Spleen (tissue), 11 donors: ENCODE measurements at regions not wholly inside any gene's neighbourhood (a gene's known extent, or its start where the extent isn't known, plus 50 kb on each side); places are given as distances from the start of the nearest gene placed in this dataset.
"Not testable (repeated sequence)": the region's sequence is repeated elsewhere in the genome, so short reads cannot be mapped to it uniquely, and the experiment has no call there.

ENCODE experiments used
- DNase-seq: peaks from one replicate; pipeline ENCODE4 v3.0.0-alpha.2; 2020
- H3K27ac ChIP-seq, 8 donors: fragments of 200-600 bp; sonication (generic) in 7 of 8; 1 replicate in 4 of 8; 2 replicates in 4 of 8; pipeline versions ENCODE4 v1.5.0 to v1.8.0; 2016 to 2021; ENCODE audit warnings: inconsistent platforms in 4 of 8, mild to moderate bottlenecking in 4 of 8, moderate library complexity in 1 of 8
- H3K27me3 ChIP-seq, 7 donors: fragments of 200-600 bp; sonication (generic) in 6 of 7; replicated peaks in 1 of 7; 1 replicate in 4 of 7; 2 replicates in 3 of 7; pipeline versions ENCODE4 v1.5.0 to v1.8.0; 2016 to 2021; ENCODE audit warnings: inconsistent platforms in 3 of 7, mild to moderate bottlenecking in 1 of 7
- H3K36me3 ChIP-seq, 6 donors: fragments of 200-600 bp; sonication (generic) in 5 of 6; 1 replicate in 4 of 6; 2 replicates in 2 of 6; pipeline versions ENCODE4 v1.5.0 to v1.8.0; 2016 to 2021; ENCODE audit warnings: inconsistent platforms in 2 of 6
- H3K4me1 ChIP-seq, 6 donors: fragments of 200-600 bp; sonication (generic) in 5 of 6; 1 replicate in 3 of 6; 2 replicates in 3 of 6; pipeline versions ENCODE4 v1.5.0 to v1.8.0; 2016 to 2021; ENCODE audit warnings: inconsistent platforms in 3 of 6
- H3K4me3 ChIP-seq, 8 donors: fragments of 200-600 bp; sonication (generic) in 7 of 8; 1 replicate in 4 of 8; 2 replicates in 4 of 8; pipeline versions ENCODE4 v1.5.0 to v1.8.0; 2016 to 2021; ENCODE audit warnings: inconsistent platforms in 4 of 8, mild to moderate bottlenecking in 4 of 8, moderate library complexity in 2 of 8
- H3K9me3 ChIP-seq, 8 donors: fragments of 200-600 bp; sonication (generic) in 7 of 8; 1 replicate in 4 of 8; 2 replicates in 4 of 8; pipeline versions ENCODE4 v1.5.0 to v1.8.0; 2016 to 2021; ENCODE audit warnings: inconsistent platforms in 4 of 8
- POLR2A ChIP-seq, 3 donors: fragments of 450-650 bp; IDR thresholded peaks; one replicate each; pipeline ENCODE4 v1.5.1; 2017; ENCODE audit warnings: antibody characterized with exemption in 3 of 3, mild to moderate bottlenecking in 1 of 3
- POLR2AphosphoS5 ChIP-seq, 3 donors: sonication (generic); formaldehyde crosslinking; IDR thresholded peaks; one replicate each; pipeline ENCODE4 v1.5.1; 2017; ENCODE audit warnings: antibody characterized with exemption in 3 of 3
- WGBS, 5 donors: extraction: QIAGEN DNeasy Blood & Tissue Kit in 3 of 5; methylation state at CpG; one replicate each; pipeline versions ENCODE4 v1.1.5 to v1.1.7; 2013 to 2018; 5-methylcytosine and 5-hydroxymethylcytosine counted together
- intact Hi-C: fragments of 100-400 bp; cut with DNase I; formaldehyde crosslinking; loops from one replicate; pipeline ENCODE4 v1.15.0; 2023; ENCODE audit warnings: low total_unique reads
- TF ChIP-seq, protein P1 (sequence below), 11 experiments: fragments of 200-600 bp in 7 of 11; fragments of 450-650 bp in 4 of 11; sonication (generic) in 4 of 11; IDR thresholded peaks in 8 of 11; conservative IDR thresholded peaks in 3 of 11; 1 replicate in 7 of 11; 2 replicates in 4 of 11; pipeline versions ENCODE4 v1.4.0 to v1.8.0; 2016 to 2021; ENCODE audit warnings: antibody characterized with exemption in 11 of 11, inconsistent platforms in 4 of 11, mild to moderate bottlenecking in 1 of 11
- donor health status: healthy with polysubstance abuse.
- donor health status: DM: no; HTN: no; CAD: no; lungs with moderate emphysema.
- donor health status: DM: no; HTN: no; CAD: no.
- donor health status: Bipolar disorder and iron deficiency.
- donor health status: healthy.
- donor health status: DM: no; HTN: no; CAD: no.
- donor health status: DM: yes; HTN: yes; CAD: no.

DNA sequence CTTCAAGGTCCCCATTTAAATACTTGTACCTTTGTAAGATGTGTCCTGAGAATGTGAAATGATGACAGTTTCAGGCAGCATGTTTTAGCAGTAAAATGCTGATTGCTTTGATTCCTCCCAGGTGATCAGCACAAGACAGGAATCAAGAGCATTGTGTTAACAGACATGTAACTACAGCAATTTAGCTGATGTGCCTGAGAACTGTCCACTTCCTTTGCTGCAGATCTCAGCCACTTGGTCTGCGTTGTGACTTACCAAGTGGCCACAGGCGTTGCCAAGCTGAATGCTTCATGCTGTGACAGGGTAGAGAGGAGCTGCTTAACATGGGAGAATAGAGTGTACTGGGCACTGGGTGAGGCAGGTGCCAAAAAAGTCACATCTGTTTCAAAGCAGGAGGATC is 767.0 kb upstream of the POU3F2 start:
- intact Hi-C loops: no loop called here
- DNase-seq: no peak
- TF ChIP-seq, protein P1, sequence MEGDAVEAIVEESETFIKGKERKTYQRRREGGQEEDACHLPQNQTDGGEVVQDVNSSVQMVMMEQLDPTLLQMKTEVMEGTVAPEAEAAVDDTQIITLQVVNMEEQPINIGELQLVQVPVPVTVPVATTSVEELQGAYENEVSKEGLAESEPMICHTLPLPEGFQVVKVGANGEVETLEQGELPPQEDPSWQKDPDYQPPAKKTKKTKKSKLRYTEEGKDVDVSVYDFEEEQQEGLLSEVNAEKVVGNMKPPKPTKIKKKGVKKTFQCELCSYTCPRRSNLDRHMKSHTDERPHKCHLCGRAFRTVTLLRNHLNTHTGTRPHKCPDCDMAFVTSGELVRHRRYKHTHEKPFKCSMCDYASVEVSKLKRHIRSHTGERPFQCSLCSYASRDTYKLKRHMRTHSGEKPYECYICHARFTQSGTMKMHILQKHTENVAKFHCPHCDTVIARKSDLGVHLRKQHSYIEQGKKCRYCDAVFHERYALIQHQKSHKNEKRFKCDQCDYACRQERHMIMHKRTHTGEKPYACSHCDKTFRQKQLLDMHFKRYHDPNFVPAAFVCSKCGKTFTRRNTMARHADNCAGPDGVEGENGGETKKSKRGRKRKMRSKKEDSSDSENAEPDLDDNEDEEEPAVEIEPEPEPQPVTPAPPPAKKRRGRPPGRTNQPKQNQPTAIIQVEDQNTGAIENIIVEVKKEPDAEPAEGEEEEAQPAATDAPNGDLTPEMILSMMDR (IDR thresholded peaks at IDR 0.05 in 8 of 11, conservative IDR thresholded peaks at IDR 0.05 in 3 of 11): no peak
- TF ChIP-seq POLR2AphosphoS5 (IDR thresholded peaks at IDR 0.05) (no peak), POLR2A (IDR thresholded peaks at IDR 0.05) (no peak)
- Histone ChIP-seq H3K27ac (no peak overlapping the region), H3K27me3 (no peaks in the 10 kb centered on the region), H3K4me1 (no peaks in the 10 kb centered on the region), H3K4me3 (no peak overlapping the region), H3K36me3 (no peaks in the 10 kb centered on the region), H3K9me3 (peaks cover 0 to 6% (median 0%) of the 10 kb centered on the region in 8 donors)
- WGBS, 5 donors: 49 to 57% (median 53%) methylated on average over 2 of the region's 2 CpGs; no CpG with 5 or more reads in 1 of the 5 donors

DNA sequence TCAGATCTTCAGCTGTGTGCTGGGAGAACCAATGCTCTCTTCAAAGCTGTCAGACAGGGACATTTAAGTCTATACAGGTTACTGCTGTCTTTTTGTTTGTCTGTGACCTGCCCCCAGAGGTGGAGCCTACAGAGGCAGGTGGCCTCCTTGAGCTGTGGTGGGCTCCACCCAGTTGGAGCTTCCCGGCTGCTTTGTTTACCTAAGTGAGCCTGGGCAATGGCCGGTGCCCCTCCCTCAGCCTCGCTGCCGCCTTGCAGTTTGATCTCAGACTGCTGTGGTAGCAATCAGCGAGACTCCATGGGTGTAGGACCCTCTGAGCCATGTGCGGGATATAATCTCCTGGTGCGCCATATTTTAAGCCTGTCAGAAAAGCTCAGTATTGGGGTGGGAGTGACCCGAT is 745.8 kb upstream of the POU3F2 start:
- WGBS, 5 donors: 86 to 94% (median 90%) methylated on average over 8 of the region's 8 CpGs
- H3K4me3 ChIP-seq, H3K36me3 ChIP-seq, H3K9me3 ChIP-seq, intact Hi-C loops, H3K27ac ChIP-seq, H3K4me1 ChIP-seq, H3K27me3 ChIP-seq: not testable (repeated sequence)
- peak; percentile 42 for DNase-seq

DNA sequence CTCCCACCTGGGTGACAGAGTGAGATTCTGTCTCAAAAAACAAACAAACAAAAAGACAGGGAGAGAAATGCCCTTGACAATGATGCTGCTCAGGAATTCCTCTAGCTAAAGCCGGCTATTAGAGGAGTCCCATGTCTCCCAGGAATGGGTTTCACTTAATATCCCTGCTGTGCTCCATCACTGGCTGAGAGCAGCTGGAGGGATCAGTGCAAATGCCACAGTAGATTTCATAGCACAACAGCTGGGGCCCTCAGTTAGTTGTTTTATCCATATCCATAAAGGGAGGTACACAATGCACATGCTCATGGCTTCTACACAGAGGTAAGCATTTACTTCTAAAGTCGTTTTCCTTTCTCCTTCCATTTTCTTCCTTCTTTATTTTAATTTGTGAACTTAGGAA is 742.0 kb upstream of the POU3F2 start:
- intact Hi-C loops: no loop called here
- DNase-seq: no peak
- no peaks in the 10 kb centered on the region for H3K27me3 ChIP-seq
- H3K4me1 ChIP-seq: no peaks in the 10 kb centered on the region
- H3K9me3 ChIP-seq: peaks cover 0 to 5% (median 0%) of the 10 kb centered on the region in 8 donors
- TF ChIP-seq POLR2AphosphoS5 (IDR thresholded peaks at IDR 0.05) (no peak), POLR2A (IDR thresholded peaks at IDR 0.05) (no peak)
- 64 to 79% (median 70%) methylated on average over 2 of the region's 2 CpGs for WGBS, 5 donors
- H3K36me3 ChIP-seq: no peaks in the 10 kb centered on the region
- no peak overlapping the region for H3K4me3 ChIP-seq
- no peak overlapping the region for H3K27ac ChIP-seq

DNA sequence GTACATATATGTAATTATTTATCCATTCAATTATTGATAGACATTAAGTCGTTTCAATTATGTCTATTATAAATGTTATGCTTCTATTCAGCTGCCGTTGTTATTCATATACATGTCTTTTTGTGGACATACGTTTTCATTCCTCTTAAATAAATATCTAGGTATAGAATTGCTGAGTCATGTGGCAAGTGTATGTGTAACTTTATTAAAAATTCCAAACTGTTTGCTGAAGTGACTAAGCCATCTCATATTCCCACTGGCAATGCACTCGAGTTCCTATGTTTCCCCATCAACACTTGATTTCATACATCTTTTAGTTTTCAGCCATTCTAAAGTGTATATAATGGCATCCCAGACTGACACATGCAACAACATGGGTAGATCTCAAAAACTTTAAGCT is 739.7 kb upstream of the POU3F2 start:
- H3K4me3 ChIP-seq: no peak overlapping the region
- H3K4me1 ChIP-seq: no peaks in the 10 kb centered on the region
- H3K27ac ChIP-seq: no peak overlapping the region
- H3K9me3 ChIP-seq: no peaks in the 10 kb centered on the region
- intact Hi-C loops: no loop called here
- TF ChIP-seq, protein P1 (IDR thresholded peaks at IDR 0.05 in 8 of 11, conservative IDR thresholded peaks at IDR 0.05 in 3 of 11): no peak
- TF ChIP-seq POLR2AphosphoS5 (IDR thresholded peaks at IDR 0.05): no peak
- no peak for TF ChIP-seq POLR2A (IDR thresholded peaks at IDR 0.05)
- H3K36me3 ChIP-seq: no peaks in the 10 kb centered on the region
- no peaks in the 10 kb centered on the region for H3K27me3 ChIP-seq
- no peak for DNase-seq
- WGBS, 5 donors: 73 to 84% (median 74%) methylated on average over 4 of the region's 4 CpGs

DNA sequence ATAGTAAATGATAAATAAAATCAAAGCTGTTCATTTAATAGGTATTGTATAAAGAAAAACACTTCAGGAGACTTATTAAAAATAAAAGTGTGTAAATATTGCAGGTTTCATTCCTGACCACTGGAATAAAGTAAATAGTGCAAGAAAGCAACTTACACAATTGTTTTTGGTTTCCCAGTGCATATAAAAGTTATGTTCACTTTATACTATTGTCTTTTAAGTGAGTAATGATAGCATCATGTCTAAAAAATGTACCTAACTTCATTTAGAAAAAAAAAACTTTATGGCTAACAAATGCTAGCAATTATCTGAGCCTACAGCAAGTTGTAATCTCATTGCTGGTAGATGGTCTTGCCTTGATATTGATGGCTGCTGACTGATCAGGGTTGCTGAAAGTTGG is 726.6 kb upstream of the POU3F2 start:
- Histone ChIP-seq H3K4me1 (no peaks in the 10 kb centered on the region), H3K27me3 (no peaks in the 10 kb centered on the region), H3K27ac (no peak overlapping the region), H3K9me3 (peaks cover 0 to 16% (median 0%) of the 10 kb centered on the region in 8 donors), H3K4me3 (no peak overlapping the region), H3K36me3 (no peaks in the 10 kb centered on the region)
- DNase-seq: no peak
- intact Hi-C loops: no loop called here
- TF ChIP-seq POLR2AphosphoS5 (IDR thresholded peaks at IDR 0.05) (no peak), POLR2A (IDR thresholded peaks at IDR 0.05) (no peak)
- TF ChIP-seq, protein P1 (IDR thresholded peaks at IDR 0.05 in 8 of 11, conservative IDR thresholded peaks at IDR 0.05 in 3 of 11): no peak
